HEK293 (cell line): ENCODE measurements at regions not wholly inside any gene's neighbourhood (a gene's known extent, or its start where the extent isn't known, plus 50 kb on each side); places are given as distances from the start of the nearest gene placed in this dataset.

Experiments
- CTCF ChIA-PET: fragments of 350-600 bp; formaldehyde crosslinking; extraction: SDS; loops from one replicate; lab custom pipeline; 2021; ENCODE audit warnings: antibody characterized with exemption; lab: Yijun Ruan, JAX
- POLR2A ChIA-PET: fragments of 300-600 bp; formaldehyde crosslinking; extraction: SDS; loops from one replicate; lab custom pipeline; 2020; ENCODE audit warnings: antibody characterized with exemption, inconsistent platforms; lab: Yijun Ruan, JAX
- H3K27ac ChIP-seq: fragments of 200-500 bp; sonication (Bioruptor generic); 2 replicates; pipeline ENCODE4 v1.5.1; 2014; ENCODE audit warnings: low read depth, low read length, control low read depth, inconsistent platforms; ENCODE audit errors: extremely low read depth
- H3K36me3 ChIP-seq, 2 experiments: fragments of 200-500 bp in 1 of 2; sonication (Bioruptor generic) in 1 of 2; 1 replicate in 1 of 2; 2 replicates in 1 of 2; pipeline ENCODE4 v1.5.1; 2014 to 2017; ENCODE audit warnings: inconsistent platforms in 2 of 2, low read length in 2 of 2; ENCODE audit not compliant: control insufficient read depth in 2 of 2, insufficient read depth in 1 of 2
- H3K4me1 ChIP-seq: fragments of 200-500 bp; sonication (Bioruptor generic); 2 replicates; pipeline ENCODE4 v1.5.1; 2014; ENCODE audit warnings: mild to moderate bottlenecking, low read length, inconsistent platforms; ENCODE audit not compliant: control insufficient read depth, insufficient read depth
- H3K4me3 ChIP-seq: 2 replicates; pipeline ENCODE4 v1.5.1; 2011; ENCODE audit warnings: low read depth, mild to moderate bottlenecking, control low read depth, low read length, moderate library complexity
- H3K9me3 ChIP-seq: fragments of 200-500 bp; sonication (Bioruptor generic); 2 replicates; pipeline ENCODE4 v1.5.1; 2014; ENCODE audit warnings: low read depth, low read length, inconsistent platforms; ENCODE audit not compliant: control insufficient read depth, insufficient read depth
- GFI1B ChIP-seq: fragments of 450-650 bp; formaldehyde crosslinking; IDR thresholded peaks from 2 replicates; pipeline ENCODE4 v1.5.1; 2016; ENCODE audit warnings: missing biosample characterization, missing genetic modification characterization
- HOXC10 ChIP-seq: sonication (generic); formaldehyde crosslinking; IDR thresholded peaks from 2 replicates; pipeline ENCODE4 v1.8.1; 2023; ENCODE audit warnings: mild to moderate bottlenecking, missing genetic modification reagents
- MZF1 ChIP-seq: fragments of 450-650 bp; formaldehyde crosslinking; IDR thresholded peaks from 2 replicates; pipeline ENCODE4 v1.5.1; 2017; ENCODE audit warnings: missing biosample characterization, missing genetic modification characterization, borderline replicate concordance
- PRDM1 ChIP-seq: fragments of 450-650 bp; formaldehyde crosslinking; IDR thresholded peaks from 2 replicates; pipeline ENCODE4; 2016; ENCODE audit warnings: missing biosample characterization, missing genetic modification characterization
- SCRT1 ChIP-seq: fragments of 450-650 bp; formaldehyde crosslinking; IDR thresholded peaks from 2 replicates; pipeline ENCODE4 v1.5.1; 2016; ENCODE audit warnings: missing biosample characterization, missing genetic modification characterization, borderline replicate concordance
- SP2 ChIP-seq: fragments of 450-650 bp; formaldehyde crosslinking; IDR thresholded peaks from 2 replicates; pipeline ENCODE4 v1.5.1; 2016; ENCODE audit warnings: missing biosample characterization, missing genetic modification characterization
- SP3 ChIP-seq: fragments of 450-650 bp; formaldehyde crosslinking; IDR thresholded peaks from 2 replicates; pipeline ENCODE4 v1.5.1; 2016; ENCODE audit warnings: missing biosample characterization, missing genetic modification characterization
- YY2 ChIP-seq: fragments of 450-650 bp; formaldehyde crosslinking; IDR thresholded peaks from 2 replicates; pipeline ENCODE4 v1.5.1; 2016; ENCODE audit warnings: missing biosample characterization, missing genetic modification characterization
- ZNF112 ChIP-seq: fragments of 450-650 bp; formaldehyde crosslinking; IDR thresholded peaks from 2 replicates; pipeline ENCODE4 v1.5.0; 2017; ENCODE audit warnings: missing biosample characterization, missing genetic modification characterization
- ZNF184 ChIP-seq: fragments of 450-650 bp; IDR thresholded peaks from 2 replicates; pipeline ENCODE4 v1.5.1; 2018; ENCODE audit warnings: missing biosample characterization, mild to moderate bottlenecking, missing genetic modification characterization
- ZNF214 ChIP-seq: fragments of 450-650 bp; formaldehyde crosslinking; IDR thresholded peaks from 2 replicates; pipeline ENCODE4 v1.5.1; 2017; ENCODE audit warnings: missing biosample characterization, mild to moderate bottlenecking, missing genetic modification characterization, borderline replicate concordance
- ZNF221 ChIP-seq: fragments of 450-650 bp; formaldehyde crosslinking; IDR thresholded peaks from 2 replicates; pipeline ENCODE4 v1.5.1; 2017; ENCODE audit warnings: missing biosample characterization, missing genetic modification characterization, borderline replicate concordance
- ZNF266 ChIP-seq: fragments of 450-650 bp; formaldehyde crosslinking; IDR thresholded peaks from 2 replicates; pipeline ENCODE4 v1.5.1; 2016; ENCODE audit warnings: missing biosample characterization, missing genetic modification characterization, low read depth
- ZNF292 ChIP-seq: fragments of 450-650 bp; formaldehyde crosslinking; IDR thresholded peaks from 2 replicates; pipeline ENCODE4 v1.5.1; 2016; ENCODE audit warnings: low read depth, missing biosample characterization, missing genetic modification characterization, borderline replicate concordance
- ZNF391 ChIP-seq: fragments of 450-650 bp; formaldehyde crosslinking; IDR thresholded peaks from 2 replicates; pipeline ENCODE4 v1.5.1; 2016; ENCODE audit warnings: low read depth, missing biosample characterization, missing genetic modification characterization, borderline replicate concordance
- ZNF423 ChIP-seq: fragments of 450-650 bp; formaldehyde crosslinking; IDR thresholded peaks from 2 replicates; pipeline ENCODE4 v1.5.1; 2016; ENCODE audit warnings: missing biosample characterization, missing genetic modification characterization
- ZNF48 ChIP-seq: fragments of 450-650 bp; formaldehyde crosslinking; IDR thresholded peaks from 2 replicates; pipeline ENCODE4 v1.5.1; 2016; ENCODE audit warnings: missing biosample characterization, missing genetic modification characterization
- ZNF514 ChIP-seq: fragments of 450-650 bp; formaldehyde crosslinking; IDR thresholded peaks from 2 replicates; pipeline ENCODE4 v1.5.1; 2016; ENCODE audit warnings: missing biosample characterization, missing genetic modification characterization
- ZNF529 ChIP-seq: fragments of 450-650 bp; formaldehyde crosslinking; IDR thresholded peaks from 2 replicates; pipeline ENCODE4 v1.5.1; 2017; ENCODE audit warnings: missing genetic modification characterization, missing biosample characterization; ENCODE audit not compliant: insufficient replicate concordance
- ZNF600 ChIP-seq: fragments of 450-650 bp; formaldehyde crosslinking; IDR thresholded peaks from 2 replicates; pipeline ENCODE4 v1.5.1; 2016; ENCODE audit warnings: missing biosample characterization, missing genetic modification characterization
- ZSCAN16 ChIP-seq: fragments of 450-650 bp; formaldehyde crosslinking; IDR thresholded peaks from 2 replicates; pipeline ENCODE4 v1.5.1; 2016; ENCODE audit warnings: missing biosample characterization, missing genetic modification characterization
- ZSCAN23 ChIP-seq: fragments of 450-650 bp; formaldehyde crosslinking; IDR thresholded peaks from 2 replicates; pipeline ENCODE4 v1.5.1; 2016; ENCODE audit warnings: missing biosample characterization, missing genetic modification characterization
- TF ChIP-seq, protein P1 (sequence below): fragments of 450-650 bp; formaldehyde crosslinking; optimal IDR thresholded peaks from 2 replicates; pipeline ENCODE3; 2016; ENCODE audit warnings: missing biosample characterization, mild to moderate bottlenecking, missing genetic modification characterization
- TF ChIP-seq, protein P2 (sequence below): fragments of 450-650 bp; formaldehyde crosslinking; IDR thresholded peaks from 2 replicates; pipeline ENCODE4 v1.5.1; 2016; ENCODE audit warnings: missing biosample characterization, missing genetic modification characterization
- TF ChIP-seq, protein P3 (sequence below): fragments of 450-650 bp; formaldehyde crosslinking; IDR thresholded peaks from 2 replicates; pipeline ENCODE4 v1.5.1; 2016; ENCODE audit warnings: missing biosample characterization, missing genetic modification characterization
- TF ChIP-seq, protein P4 (sequence below): fragments of 450-650 bp; formaldehyde crosslinking; IDR thresholded peaks from 2 replicates; pipeline ENCODE4 v1.5.1; 2017; ENCODE audit warnings: missing biosample characterization, missing genetic modification characterization
- TF ChIP-seq, protein P5 (sequence below): fragments of 450-650 bp; formaldehyde crosslinking; IDR thresholded peaks from 2 replicates; pipeline ENCODE4 v1.5.1; 2016; ENCODE audit warnings: missing biosample characterization, missing genetic modification characterization

DNA sequence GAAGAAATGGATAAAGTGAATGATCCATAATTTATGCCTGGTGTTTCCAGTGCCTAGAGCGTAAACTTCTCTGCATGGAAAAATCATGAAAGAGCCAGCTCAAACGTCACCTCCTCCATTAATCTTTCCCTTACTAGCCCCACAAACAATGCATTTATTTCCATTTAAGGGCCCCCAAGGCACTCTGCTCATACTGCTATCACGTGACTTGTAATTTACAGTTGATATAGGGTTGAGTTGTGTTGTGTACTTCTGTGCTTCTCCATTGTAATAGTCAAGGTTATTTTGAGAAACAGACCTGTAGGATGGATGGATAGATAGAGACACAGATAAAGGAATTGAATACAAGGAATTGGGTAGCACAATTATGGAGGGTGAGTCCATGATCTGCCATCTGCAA, 1034.7 kb upstream of the GHITM start:
- H3K4me1 ChIP-seq, result no peaks in the 10 kb centered on the region
- H3K4me3 ChIP-seq, result no peak overlapping the region
- H3K27ac ChIP-seq, result no peak overlapping the region
- no peaks in the 10 kb centered on the region for H3K36me3 ChIP-seq
- ChIA-PET POLR2A (no interaction called here), CTCF (no interaction called here)
- TF ChIP-seq ZNF600 (tag by site-specific recombination) (no peak), ZNF214 (tag by site-specific recombination) (no peak), ZNF529 (no peak), ZSCAN16 (no peak), MZF1 (tag by site-specific recombination) (no peak), ZNF112 (tag by site-specific recombination) (no peak), HOXC10 (no peak), ZNF48 (no peak), YY2 (no peak), ZNF292 (tag by site-specific recombination) (no peak), GFI1B (tag by site-specific recombination) (no peak), ZSCAN23 (tag by site-specific recombination) (no peak), ZNF266 (no peak)
- TF ChIP-seq, protein P1, sequence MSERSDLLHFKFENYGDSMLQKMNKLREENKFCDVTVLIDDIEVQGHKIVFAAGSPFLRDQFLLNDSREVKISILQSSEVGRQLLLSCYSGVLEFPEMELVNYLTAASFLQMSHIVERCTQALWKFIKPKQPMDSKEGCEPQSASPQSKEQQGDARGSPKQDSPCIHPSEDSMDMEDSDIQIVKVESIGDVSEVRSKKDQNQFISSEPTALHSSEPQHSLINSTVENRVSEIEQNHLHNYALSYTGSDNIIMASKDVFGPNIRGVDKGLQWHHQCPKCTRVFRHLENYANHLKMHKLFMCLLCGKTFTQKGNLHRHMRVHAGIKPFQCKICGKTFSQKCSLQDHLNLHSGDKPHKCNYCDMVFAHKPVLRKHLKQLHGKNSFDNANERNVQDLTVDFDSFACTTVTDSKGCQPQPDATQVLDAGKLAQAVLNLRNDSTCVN (tag by site-specific recombination), result no peak
- TF ChIP-seq, protein P2, sequence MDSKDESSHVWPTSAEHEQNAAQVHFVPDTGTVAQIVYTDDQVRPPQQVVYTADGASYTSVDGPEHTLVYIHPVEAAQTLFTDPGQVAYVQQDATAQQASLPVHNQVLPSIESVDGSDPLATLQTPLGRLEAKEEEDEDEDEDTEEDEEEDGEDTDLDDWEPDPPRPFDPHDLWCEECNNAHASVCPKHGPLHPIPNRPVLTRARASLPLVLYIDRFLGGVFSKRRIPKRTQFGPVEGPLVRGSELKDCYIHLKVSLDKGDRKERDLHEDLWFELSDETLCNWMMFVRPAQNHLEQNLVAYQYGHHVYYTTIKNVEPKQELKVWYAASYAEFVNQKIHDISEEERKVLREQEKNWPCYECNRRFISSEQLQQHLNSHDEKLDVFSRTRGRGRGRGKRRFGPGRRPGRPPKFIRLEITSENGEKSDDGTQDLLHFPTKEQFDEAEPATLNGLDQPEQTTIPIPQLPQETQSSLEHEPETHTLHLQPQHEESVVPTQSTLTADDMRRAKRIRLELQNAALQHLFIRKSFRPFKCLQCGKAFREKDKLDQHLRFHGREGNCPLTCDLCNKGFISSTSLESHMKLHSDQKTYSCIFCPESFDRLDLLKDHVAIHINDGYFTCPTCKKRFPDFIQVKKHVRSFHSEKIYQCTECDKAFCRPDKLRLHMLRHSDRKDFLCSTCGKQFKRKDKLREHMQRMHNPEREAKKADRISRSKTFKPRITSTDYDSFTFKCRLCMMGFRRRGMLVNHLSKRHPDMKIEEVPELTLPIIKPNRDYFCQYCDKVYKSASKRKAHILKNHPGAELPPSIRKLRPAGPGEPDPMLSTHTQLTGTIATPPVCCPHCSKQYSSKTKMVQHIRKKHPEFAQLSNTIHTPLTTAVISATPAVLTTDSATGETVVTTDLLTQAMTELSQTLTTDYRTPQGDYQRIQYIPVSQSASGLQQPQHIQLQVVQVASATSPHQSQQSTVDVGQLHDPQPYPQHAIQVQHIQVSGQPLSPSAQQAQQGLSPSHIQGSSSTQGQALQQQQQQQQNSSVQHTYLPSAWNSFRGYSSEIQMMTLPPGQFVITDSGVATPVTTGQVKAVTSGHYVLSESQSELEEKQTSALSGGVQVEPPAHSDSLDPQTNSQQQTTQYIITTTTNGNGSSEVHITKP (tag by site-specific recombination), result no peak
- no peaks in the 10 kb centered on the region for H3K9me3 ChIP-seq

DNA sequence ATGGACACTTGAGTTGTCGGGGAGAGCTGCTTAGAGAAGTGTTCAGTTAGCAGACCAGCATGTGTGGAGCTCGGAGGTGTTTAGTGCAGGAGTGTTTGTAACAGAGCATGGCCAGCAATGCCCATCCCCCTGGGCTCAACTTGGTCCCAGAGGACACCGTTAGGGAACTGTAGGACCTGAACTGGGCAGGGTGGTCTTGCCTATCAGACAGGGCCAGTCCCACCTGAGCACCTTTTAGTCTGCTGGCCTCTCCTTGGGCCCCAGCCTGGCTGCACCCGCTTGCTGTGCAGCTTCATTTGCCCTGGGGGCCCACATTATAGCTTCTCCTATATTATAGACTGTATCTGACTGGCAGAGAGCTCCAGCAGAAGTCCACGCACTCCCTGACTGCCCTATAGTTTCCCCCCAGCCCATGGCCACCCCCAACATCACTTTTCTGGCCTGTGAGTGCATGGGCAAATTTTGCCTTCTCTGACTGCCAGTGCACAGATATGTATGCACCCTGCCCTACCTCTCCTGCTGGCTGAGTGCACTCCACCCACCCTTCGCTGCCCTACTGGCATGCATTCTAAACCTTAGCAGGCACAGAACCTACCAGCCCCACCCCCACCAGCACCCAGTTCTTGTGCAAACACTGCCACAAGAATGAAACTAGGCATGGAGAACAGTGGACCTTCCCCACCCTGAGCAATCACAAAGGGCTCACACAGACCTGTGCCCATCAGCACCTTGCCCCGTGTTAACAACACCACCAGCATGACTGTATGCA, 1030.6 kb upstream of the GHITM start:
- POLR2A ChIA-PET, result no interaction called here
- Histone ChIP-seq H3K9me3 (no peaks in the 10 kb centered on the region), H3K36me3 (no peaks in the 10 kb centered on the region), H3K4me1 (no peaks in the 10 kb centered on the region), H3K4me3 (no peak overlapping the region), H3K27ac (no peak overlapping the region)
- CTCF ChIA-PET, result no interaction called here
- TF ChIP-seq PRDM1 (no peak), ZNF184 (tag by site-specific recombination) (no peak), SP2 (tag by site-specific recombination) (no peak), SCRT1 (tag by site-specific recombination) (no peak), ZNF423 (tag by site-specific recombination) (no peak), ZNF221 (no peak), ZNF514 (tag by site-specific recombination) (no peak), ZNF266 (no peak), ZNF391 (tag by site-specific recombination) (no peak), SP3 (tag by site-specific recombination) (no peak)
- TF ChIP-seq, protein P3, sequence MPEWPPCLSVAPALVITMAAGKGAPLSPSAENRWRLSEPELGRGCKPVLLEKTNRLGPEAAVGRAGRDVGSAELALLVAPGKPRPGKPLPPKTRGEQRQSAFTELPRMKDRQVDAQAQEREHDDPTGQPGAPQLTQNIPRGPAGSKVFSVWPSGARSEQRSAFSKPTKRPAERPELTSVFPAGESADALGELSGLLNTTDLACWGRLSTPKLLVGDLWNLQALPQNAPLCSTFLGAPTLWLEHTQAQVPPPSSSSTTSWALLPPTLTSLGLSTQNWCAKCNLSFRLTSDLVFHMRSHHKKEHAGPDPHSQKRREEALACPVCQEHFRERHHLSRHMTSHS, result no peak
- TF ChIP-seq, protein P4, sequence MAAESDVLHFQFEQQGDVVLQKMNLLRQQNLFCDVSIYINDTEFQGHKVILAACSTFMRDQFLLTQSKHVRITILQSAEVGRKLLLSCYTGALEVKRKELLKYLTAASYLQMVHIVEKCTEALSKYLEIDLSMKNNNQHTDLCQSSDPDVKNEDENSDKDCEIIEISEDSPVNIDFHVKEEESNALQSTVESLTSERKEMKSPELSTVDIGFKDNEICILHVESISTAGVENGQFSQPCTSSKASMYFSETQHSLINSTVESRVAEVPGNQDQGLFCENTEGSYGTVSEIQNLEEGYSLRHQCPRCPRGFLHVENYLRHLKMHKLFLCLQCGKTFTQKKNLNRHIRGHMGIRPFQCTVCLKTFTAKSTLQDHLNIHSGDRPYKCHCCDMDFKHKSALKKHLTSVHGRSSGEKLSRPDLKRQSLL (tag by site-specific recombination), result no peak
- TF ChIP-seq, protein P5, sequence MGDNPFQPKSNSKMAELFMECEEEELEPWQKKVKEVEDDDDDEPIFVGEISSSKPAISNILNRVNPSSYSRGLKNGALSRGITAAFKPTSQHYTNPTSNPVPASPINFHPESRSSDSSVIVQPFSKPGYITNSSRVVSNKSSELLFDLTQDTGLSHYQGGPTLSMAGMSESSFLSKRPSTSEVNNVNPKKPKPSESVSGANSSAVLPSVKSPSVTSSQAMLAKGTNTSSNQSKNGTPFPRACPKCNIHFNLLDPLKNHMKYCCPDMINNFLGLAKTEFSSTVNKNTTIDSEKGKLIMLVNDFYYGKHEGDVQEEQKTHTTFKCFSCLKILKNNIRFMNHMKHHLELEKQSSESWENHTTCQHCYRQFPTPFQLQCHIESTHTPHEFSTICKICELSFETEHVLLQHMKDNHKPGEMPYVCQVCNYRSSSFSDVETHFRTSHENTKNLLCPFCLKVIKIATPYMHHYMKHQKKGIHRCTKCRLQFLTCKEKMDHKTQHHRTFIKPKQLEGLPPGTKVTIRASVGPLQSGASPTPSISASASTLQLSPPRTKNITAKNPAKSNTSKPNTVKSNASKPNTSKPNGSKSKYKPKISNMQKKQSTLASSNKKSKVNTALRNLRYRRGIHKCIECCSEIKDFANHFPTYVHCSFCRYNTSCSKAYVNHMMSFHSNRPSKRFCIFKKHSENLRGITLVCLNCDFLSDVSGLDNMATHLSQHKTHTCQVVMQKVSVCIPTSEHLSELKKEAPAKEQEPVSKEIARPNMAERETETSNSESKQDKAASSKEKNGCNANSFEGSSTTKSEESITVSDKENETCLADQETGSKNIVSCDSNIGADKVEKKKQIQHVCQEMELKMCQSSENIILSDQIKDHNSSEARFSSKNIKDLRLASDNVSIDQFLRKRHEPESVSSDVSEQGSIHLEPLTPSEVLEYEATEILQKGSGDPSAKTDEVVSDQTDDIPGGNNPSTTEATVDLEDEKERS (tag by site-specific recombination), result no peak
